Limb (tissue), 2 donors: ENCODE measurements at regions not wholly inside any gene's neighbourhood (a gene's known extent, or its start where the extent isn't known, plus 50 kb on each side); places are given as distances from the start of the nearest gene placed in this dataset.

ENCODE experiments used
- DNase-seq, 2 donors: peaks; one replicate each; pipeline ENCODE4 v3.0.0-alpha.2; 2016; ENCODE audit errors: extremely low spot score in 2 of 2

DNA sequence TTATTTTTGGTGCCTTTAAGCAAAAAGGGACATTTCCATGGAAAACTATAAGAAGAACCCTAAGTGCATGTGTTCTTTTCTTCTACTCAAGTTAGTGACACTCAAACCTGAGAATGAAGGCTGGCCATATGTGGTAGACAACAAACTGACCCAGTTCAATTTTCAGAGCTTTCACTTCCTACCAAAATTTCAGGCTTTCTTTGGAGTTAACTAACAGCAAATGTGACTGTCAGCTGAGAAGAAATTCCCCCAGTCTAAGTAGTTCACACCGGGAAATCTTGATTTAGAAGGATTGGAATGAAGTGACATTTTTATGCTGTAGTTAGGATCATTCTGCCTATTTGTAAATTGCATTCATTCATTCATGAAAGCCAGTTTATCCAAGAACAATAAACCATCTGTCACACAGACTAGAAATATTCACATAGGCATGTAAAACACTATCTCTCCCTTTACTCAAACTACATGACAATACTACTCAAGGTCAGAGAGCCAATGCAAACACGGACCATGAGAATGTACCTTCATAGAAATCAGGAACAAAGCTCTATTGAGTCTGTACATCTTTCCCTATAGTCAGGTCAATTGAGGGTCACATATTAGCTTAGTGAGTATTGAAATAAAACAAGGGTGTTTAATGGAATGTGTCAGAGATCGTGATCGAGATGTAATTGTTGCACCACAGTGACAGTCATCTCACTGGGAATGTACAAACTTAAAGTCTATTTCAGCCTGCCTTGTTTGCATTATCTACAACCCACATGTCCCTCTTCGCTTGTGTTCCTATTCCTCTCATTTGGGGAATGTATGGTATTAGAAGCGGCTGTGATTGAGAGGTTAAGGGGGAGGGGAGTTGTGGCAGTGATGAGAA, 113.8 kb upstream of the TGFBR2 start:
- DNase-seq: no peak

DNA sequence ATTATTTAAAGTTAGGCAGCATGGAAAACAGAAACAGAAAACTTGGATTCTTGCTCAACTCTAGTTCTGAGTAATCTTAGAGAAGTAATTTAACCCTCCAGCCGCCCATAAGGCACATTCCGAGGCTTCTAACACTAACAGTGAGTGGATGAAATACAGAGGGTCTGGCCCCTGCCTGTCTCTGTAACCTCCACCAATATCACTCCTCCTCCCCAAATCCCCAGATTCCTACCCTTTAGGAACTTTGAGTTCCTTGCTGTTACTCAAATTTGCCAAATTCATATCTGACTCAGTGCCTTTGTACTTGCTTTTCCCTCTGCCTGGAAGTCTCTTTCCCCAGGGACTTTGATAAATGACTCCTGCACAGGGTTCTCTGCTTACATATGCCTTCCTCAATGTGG, 112.5 kb upstream of the TGFBR2 start:
- DNase-seq: no peak

DNA sequence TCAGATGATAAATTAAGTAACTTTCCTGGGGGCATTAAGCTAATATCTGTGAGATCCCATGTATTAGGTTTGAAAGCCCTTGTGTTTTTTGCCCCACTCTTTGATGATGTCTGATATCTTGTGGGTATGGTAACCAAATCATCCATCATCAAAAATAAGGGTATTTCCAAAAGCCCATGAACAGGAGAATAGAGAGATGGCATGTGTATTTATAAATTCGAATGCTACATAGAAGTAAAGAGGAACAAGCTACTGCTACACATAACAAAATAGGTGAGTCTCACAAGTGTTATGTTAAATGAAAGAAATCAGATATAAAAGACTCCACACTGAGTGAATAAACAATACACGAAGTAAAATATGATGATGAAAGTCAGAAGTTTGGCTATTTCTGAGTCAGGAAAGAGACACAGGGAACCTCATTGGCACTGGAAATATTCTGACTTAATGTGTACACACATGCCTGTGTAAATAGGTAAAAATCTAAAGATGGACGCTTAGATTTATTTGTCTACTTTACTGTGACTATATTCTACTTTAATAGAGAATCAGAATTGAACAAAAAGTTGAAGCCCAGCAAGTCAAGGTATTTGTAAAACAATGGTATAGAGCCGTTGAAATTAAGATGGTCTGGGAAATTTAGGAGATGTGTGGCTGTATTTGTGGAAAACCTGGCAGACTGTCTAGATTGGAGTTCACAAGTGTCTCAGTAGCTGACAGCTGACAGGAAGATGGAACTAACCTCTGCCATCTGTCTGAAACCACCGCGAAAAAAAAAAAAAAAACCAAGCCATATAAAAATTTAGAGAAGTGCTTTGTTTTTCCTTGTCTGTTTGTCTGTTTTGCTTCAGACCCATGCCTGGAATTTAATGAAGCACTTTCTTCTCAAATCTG, 111.0 kb upstream of the TGFBR2 start:
- DNase-seq: no peak

DNA sequence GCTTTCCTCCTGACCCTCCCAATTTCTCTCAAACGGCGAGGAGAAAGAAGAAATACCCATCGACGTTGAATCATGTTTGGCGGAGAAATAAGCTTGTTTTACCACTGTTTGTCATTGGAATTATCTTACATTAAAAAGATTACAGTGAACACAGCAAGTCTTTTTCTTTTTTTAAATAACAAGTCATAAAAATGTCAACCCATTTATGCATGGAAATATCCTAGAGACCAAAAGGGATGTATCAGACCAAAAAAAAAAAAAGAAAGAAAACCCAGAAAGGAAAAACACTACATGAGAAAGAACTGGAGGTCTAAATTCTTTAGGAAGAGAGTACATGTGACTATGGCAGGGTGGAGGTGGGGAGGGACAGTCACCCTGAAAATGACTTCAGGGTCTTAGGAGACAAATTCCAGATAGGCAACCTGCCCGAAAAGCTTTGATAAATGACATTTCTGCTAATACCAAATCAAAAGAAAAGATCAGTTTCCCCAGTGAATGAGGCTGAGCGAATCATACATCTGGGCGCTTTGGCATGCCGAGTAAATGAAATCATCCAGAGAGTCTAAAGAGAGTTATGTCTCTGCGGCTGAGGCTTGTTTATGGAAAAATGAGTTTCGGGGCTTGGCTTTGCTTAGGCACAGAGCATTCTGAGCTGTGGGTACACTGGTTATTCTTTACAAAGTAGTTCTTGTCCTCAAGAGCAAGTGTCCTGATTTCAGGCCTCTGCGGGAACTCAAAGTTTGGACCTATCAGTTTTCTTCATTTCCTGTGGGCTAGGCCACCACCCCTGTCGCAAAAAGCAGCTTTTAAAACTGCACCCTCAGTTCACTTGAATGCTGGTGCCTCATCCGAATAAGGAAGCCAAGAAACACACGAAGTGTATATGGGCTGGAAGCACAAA, 110.1 kb upstream of the TGFBR2 start:
- DNase-seq: peak; percentile 48 to 60

DNA sequence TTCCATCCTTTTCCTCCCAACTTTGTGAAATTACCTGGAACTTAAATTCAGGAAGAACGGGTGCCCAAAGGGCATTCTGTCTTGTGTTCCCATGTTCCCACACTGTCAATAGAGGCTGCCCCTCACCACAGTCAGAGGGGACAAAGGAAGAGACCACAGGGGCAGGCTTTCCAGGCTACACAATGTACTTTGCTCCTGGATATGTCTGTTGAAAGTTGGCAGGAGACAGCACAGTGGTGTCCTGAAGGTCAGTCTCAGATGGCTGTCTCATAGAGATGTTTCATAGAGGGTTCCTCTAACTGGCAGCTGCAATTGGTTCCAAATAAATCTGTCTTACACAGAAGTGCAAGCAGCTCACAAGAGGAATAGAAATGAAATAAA, 107.8 kb upstream of the TGFBR2 start:
- no peak for DNase-seq

DNA sequence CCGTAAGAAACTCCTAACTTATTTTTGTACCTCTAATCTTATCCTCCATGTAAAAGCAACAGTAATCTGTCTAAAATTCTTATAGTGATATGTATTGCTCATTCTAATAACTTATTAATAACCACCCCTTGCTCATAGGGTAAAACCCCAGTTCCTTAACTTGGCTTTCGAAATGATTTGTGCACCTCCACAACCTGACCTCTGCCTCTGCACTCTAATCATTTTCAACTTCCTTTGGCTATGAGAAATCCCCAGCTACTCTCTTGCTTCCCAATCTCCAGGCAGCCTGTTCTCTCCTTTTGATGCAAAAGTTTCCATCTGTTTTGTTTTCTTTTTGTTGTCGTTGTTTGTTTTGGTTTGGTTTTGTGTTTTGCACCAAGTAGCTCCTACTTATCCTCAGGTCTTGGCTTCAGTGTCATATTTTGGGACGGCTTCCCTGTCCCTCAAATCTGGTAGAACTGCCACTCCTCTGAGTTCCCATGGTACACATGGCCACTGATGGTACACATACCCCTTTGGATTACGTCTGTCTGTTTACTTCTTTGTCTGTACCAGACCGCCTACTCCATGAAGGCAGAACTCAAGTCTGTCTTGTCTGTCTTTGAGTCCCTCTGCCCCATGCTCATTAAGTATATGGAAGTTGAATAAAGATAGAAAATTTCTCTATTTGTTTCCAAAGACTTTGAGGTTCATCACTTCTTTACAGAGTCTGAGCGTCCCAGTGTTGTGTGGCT, 105.6 kb upstream of the TGFBR2 start:
- DNase-seq: no peak

DNA sequence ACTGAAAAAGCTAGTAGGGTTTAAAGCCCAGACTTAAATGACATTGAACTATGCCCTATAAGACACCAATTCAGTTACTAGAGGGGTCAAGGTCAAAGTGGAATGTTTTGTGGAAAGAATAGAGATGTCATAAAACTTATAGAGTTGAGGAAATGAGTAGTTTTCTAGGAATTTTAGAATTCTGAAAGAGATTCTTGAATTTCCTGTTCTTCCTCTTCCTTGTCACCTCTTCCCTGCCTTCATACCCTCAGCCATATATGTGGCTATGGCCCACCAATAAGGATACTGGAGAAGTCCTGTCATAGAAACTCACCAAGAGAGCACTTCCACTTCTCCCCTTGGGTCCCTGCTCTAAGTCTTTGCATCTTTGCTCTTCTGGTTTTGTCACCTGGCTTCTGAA, 104.9 kb upstream of the TGFBR2 start:
- DNase-seq: no peak

DNA sequence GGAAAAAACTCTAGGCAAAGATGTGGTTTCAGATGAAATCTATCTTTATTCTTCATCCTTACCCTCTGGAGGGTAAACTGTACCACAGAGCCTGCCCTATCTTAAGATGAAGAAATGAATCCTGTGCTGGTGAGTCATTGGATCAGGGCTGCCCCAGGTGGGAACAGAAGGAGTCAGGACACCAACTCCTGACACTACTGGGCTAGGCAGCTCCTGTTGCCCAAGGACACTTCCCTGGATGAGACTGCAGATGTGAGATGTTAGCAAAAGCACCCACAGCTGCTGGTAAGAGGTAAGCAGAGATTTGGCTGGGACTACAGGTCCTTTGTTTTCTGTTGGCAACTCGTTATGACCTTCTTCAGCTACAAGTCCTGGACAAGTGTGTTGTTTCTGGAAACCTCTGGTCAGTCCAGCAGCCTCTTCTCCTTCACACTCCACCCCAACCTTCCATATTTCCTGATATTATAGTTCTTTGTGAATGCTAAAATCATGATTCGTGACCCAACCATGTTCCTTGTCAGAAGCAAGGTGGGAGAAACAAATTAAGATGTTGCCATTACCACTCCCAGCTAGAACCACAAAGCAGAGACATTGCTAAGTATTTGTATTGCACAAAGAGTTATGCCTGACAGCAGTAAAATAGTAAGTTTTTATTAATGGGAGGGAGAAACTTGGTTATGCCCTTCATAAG, 104.2 kb upstream of the TGFBR2 start:
- no peak for DNase-seq

DNA sequence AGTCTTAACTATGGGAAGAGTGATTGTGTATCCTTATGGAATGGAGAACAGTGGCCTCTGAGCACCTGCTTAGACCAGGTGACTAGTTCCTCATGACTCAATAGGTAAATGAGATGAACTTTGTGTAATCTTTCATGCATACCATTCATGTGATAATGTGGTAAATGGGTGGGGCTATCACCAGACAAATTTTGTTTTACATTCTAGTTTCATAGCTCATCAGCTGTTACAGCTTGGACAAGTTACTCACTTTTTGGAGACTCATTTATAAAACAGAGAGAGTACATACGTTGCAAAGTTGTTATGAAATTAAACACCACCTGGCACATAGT, 103.7 kb upstream of the TGFBR2 start:
- no peak for DNase-seq

DNA sequence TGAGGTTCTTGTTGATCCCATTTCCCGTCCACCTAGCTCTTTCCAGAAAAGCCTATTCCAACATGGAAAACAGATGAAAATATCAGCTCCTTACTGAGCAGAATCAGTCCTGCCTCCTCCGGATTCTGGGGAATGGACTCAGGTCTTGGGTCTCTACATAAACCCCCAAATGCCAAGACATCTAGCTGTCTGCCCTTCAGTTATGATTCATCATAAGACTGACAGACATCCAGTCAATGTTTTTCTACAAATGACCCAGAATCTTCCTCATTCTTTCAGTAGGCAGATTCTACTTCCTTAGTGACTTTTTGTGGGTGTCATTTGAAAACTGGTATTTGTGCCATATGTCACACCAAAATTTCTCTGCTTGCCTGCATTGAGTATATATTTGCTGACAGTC, 103.0 kb upstream of the TGFBR2 start:
- no peak for DNase-seq

DNA sequence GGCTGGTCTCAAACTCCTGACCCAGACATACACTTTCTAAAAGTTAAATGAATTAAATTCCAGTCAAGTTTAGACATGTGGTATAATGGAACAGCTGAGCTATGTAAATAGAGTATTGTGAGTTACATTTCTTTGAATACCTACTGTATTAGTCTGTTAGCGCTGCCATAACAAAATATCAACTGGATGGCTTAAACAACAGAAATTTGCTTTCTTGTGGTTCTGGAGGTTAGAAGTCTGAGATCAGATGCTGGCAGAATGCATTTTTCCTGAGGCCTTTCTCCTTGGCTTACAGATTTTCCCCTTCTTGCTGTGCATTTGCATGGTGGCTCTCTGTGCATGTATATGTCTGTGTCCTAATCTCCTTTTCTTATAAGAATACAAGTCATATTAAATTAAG, 101.5 kb upstream of the TGFBR2 start:
- DNase-seq: no peak

DNA sequence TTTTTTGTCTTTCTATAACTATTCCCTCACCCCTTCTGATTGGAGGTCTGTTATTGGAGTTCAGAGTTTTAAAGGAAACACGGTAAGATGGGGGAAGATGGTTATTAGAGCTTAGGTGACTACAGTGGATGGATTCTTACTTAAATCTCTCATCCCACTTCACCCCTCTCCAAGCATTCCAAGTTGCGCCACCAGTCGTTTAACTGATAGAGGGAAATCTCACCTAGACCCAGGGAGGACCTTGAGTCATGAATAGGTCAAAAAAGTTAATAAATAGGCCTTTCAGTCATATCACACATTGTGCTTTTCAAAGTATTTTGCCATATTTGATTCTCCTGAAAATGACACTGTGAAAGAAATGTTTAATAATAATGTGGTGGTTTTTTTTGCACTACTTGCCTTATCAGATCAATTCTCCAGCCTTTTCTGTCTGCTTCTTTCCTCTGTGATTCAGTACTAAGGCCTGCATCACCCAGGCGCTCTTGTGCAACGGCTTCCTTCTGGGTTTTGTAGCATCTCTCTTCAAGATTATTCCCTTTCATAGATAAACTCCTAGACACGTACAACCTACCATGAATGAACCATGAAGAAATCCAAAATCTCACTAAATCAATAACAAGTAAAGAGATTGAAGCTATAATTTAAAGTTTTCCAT, 100.4 kb upstream of the TGFBR2 start:
- no peak for DNase-seq

DNA sequence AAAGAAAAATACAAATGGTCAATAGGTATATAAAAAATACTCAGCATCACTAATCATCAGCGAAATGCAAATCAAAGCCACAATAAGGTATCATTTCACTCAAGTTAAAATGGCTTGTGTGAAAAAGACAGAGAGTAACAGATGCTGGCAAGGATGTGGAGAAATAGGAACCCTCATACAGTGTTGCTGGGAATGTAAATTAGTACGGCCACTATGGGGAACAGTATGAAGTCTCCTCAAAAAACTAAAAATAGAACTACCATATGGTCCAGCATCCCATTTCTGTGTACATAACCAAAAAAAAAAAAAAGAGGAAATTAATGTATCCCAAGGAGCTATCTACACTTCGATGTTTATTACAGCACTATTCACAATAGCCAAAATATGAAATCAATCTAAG, 98.1 kb upstream of the TGFBR2 start:
- DNase-seq: no peak

DNA sequence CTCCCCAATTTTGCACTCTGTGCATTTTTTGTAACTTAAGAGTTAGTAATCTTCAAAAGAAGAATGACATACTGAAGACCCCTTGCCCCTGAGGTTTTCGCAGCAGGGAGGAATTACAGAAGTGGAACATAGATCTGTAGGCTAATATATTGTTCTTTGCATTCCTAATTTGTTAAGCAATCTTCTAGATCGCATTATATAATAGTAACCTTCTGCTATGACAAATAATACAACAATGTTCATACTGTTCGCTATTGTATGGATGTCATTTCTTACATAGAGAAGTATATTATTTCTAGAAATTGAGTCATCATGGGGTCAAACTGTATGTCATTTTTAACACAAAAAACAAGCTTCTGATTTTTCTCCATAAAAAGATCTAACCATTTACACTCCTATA, 95.8 kb upstream of the TGFBR2 start:
- DNase-seq: no peak

DNA sequence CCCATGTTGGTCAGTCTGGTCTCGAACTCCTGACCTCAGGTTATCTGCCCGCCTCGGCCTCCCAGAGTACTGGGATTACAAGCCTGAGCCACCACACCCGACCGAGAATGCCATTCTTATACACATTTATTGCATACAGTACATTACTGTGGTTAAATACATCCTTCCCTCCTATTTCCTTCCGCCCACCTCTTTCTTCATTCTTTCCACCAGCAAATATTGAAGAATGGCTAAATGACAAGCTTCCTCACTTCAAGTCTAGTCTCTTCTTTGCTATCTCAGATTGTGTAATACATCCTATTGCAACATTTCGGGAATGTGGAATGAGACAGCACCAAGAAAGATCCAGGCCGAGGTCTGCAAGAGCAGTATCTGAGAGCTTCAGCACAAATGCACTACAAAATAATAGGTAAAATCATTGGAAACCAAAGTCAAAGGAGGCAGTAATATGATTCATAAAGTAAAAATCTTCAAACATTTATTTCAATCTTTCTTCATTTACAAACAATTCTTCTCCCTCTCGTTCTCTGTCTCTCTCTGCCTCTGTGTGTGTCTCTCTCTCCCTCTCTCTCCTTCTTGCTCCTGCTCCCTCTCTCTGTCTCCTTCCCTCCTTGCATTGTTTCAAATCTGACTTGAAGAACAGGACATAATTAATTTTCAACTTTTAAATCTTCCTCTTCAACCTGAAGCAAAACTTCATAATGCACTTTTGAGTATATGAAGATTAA, 94.7 kb upstream of the TGFBR2 start:
- DNase-seq: no peak

DNA sequence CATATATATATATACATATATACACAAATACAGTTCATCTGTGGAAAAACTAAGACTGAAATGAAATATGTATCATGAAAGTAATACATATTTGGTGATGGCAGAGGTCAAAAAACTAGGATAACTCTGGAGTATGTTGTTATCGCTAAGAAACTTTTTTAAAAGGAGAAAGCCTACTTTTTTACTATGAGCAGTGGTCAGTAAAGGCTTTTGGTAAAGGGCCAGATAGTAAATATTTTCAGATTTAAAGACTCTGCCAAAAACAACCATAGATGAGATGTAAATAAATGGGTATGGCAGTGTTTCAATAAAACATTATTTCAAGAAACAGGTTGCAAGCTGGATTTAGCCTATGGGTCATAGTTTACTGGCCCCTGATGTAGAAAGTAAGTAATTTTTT, 93.8 kb upstream of the TGFBR2 start:
- DNase-seq: no peak

DNA sequence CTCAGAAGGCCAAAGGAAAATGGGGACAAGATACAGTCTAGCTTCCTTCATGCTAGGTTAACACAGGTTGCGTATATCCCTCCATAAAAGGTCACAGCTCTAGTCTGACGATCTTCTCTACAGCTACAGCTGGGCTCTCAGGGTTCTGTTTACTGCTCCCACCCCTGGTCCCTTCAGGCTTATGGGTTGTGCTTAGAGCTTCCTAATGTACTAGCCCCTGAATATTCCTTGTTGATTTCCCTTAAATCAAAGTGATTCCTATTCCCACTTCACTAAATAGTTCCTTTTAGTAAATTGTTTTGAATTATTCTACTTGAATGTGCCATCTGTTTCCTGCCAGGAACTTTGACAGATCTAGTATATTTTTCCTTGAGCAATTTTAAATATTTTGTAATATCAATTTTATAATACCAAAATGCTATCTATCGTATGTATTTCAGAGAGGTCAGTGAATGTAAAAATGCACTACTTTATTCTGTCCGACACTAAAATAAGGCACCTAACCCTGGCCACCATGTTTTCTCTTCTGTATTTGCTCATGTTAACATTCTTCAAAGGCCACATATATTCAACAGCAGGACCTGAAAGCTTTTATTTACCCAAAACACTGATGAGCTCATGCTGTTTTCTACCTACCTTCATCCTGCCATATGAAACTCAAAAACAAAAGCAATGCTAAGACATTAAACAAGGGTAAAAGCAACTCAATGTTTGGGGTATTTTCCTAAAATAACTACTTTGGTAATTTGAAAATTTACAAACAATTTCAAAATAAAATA, 92.8 kb upstream of the TGFBR2 start:
- no peak for DNase-seq

DNA sequence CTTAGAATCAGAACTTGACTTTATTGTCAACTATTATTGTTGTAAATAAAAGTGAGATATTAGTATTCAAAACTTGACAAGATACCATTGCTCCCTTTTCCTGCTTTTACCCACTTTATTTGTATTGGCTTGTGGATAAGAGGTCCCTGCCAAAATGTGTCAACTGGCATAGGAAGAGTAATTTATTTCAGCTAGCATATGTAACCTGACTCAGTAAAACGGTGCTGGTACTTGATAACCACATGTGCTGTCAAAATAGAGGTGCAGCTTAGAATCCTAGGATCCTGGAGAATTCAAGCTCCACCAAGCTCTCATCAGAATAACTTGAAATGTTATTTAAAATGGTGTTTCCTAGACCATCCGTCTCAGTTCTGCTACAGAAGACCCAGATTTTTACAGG, 90.2 kb upstream of the TGFBR2 start:
- DNase-seq: no peak
